Trophoblast cell (in vitro differentiated cells and primary cell): ENCODE measurements at regions not wholly inside any gene's neighbourhood (a gene's known extent, or its start where the extent isn't known, plus 50 kb on each side); places are given as distances from the start of the nearest gene placed in this dataset.
"Not testable (repeated sequence)": the region's sequence is repeated elsewhere in the genome, so short reads cannot be mapped to it uniquely, and the experiment has no call there.

Experiments used
- DNase-seq, 2 donors: peaks; one replicate each; pipeline ENCODE4 v3.0.0-alpha.2; 2016
- H2AFZ ChIP-seq: 2 replicates; pipeline ENCODE4 v1.6.1; 2013; ENCODE audit warnings: low read length, moderate library complexity, mild to moderate bottlenecking; ENCODE audit not compliant: insufficient read depth, poor library complexity
- H2AK5ac ChIP-seq: 2 replicates; pipeline ENCODE4 v1.6.1; 2013; ENCODE audit warnings: mild to moderate bottlenecking, low read length
- H2BK120ac ChIP-seq: 2 replicates; pipeline ENCODE4 v1.6.1; 2013; ENCODE audit warnings: low read length, mild to moderate bottlenecking, moderate library complexity; ENCODE audit not compliant: insufficient read depth, poor library complexity
- H2BK12ac ChIP-seq: 2 replicates; pipeline ENCODE4 v1.6.1; 2013; ENCODE audit warnings: mild to moderate bottlenecking, low read length, moderate library complexity
- H2BK5ac ChIP-seq: 2 replicates; pipeline ENCODE4 v1.6.1; 2013; ENCODE audit warnings: low read length, low read depth, moderate library complexity, mild to moderate bottlenecking; ENCODE audit not compliant: poor library complexity
- H3K14ac ChIP-seq: 2 replicates; pipeline ENCODE4 v1.6.1; 2013; ENCODE audit warnings: mild to moderate bottlenecking, low read length
- H3K18ac ChIP-seq: 2 replicates; pipeline ENCODE4 v1.6.1; 2013; ENCODE audit warnings: mild to moderate bottlenecking, low read length
- H3K23ac ChIP-seq: 2 replicates; pipeline ENCODE4 v1.6.1; 2013; ENCODE audit warnings: low read length
- H3K27ac ChIP-seq: 2 replicates; pipeline ENCODE4 v1.5.1; 2013; ENCODE audit warnings: low read depth, mild to moderate bottlenecking, inconsistent platforms, low read length, moderate library complexity
- H3K27me3 ChIP-seq: 2 replicates; pipeline ENCODE4 v1.6.1; 2013; ENCODE audit warnings: inconsistent platforms, mild to moderate bottlenecking, low read length, moderate library complexity; ENCODE audit not compliant: insufficient read depth
- H3K36me3 ChIP-seq, 2 experiments: 1 replicate in 1 of 2; 2 replicates in 1 of 2; pipeline ENCODE4 v1.6.1; 2013; ENCODE audit warnings: low read length in 2 of 2, mild to moderate bottlenecking in 2 of 2, moderate library complexity in 1 of 2; ENCODE audit not compliant: insufficient read depth in 2 of 2, control insufficient read depth in 1 of 2
- H3K4ac ChIP-seq: 2 replicates; pipeline ENCODE4 v1.6.1; 2013; ENCODE audit warnings: low read depth, mild to moderate bottlenecking, low read length, moderate library complexity
- H3K4me1 ChIP-seq, 2 experiments: 1 replicate in 1 of 2; 2 replicates in 1 of 2; pipeline ENCODE4 v1.6.1; 2013; ENCODE audit warnings: low read length in 2 of 2, mild to moderate bottlenecking in 2 of 2, moderate library complexity in 1 of 2; ENCODE audit not compliant: insufficient read depth in 2 of 2, control insufficient read depth in 1 of 2
- H3K4me2 ChIP-seq: 2 replicates; pipeline ENCODE4 v1.6.1; 2013; ENCODE audit warnings: inconsistent platforms, mild to moderate bottlenecking, low read length, moderate library complexity
- H3K4me3 ChIP-seq: 2 replicates; pipeline ENCODE4 v1.5.1; 2013; ENCODE audit warnings: mild to moderate bottlenecking, low read depth, low read length, inconsistent platforms
- H3K79me1 ChIP-seq: one replicate; pipeline ENCODE4 v1.6.1; 2013; ENCODE audit warnings: low read length
- H3K79me2 ChIP-seq: 2 replicates; pipeline ENCODE4 v1.6.1; 2013; ENCODE audit warnings: low read length, mild to moderate bottlenecking; ENCODE audit not compliant: control insufficient read depth, insufficient read depth, poor library complexity
- H3K9ac ChIP-seq: 2 replicates; pipeline ENCODE4 v1.6.1; 2013; ENCODE audit warnings: mild to moderate bottlenecking, low read length
- H3K9me3 ChIP-seq: 2 replicates; pipeline ENCODE4 v1.6.1; 2013; ENCODE audit warnings: low read depth, mild to moderate bottlenecking, control low read depth, inconsistent platforms, low read length; ENCODE audit not compliant: insufficient read depth
- H4K12ac ChIP-seq: 2 replicates; pipeline ENCODE4 v1.6.1; 2013; ENCODE audit warnings: low read depth, mild to moderate bottlenecking, low read length, moderate library complexity
- H4K8ac ChIP-seq: 2 replicates; pipeline ENCODE4 v1.6.1; 2013; ENCODE audit warnings: low read depth, mild to moderate bottlenecking, low read length, moderate library complexity
- H4K91ac ChIP-seq: one replicate; pipeline ENCODE4 v1.6.1; 2013; ENCODE audit warnings: low read depth, mild to moderate bottlenecking, low read length, moderate library complexity
- WGBS: extraction: QIAGEN DNeasy Blood & Tissue Kit; methylation state at CpG from one replicate; pipeline ENCODE4 v1.1.7; 2013; ENCODE audit warnings: missing lambda C conversion rate; ENCODE audit not compliant: insufficient read length, insufficient coverage; ENCODE audit errors: extremely low coverage; 5-methylcytosine and 5-hydroxymethylcytosine counted together

DNA sequence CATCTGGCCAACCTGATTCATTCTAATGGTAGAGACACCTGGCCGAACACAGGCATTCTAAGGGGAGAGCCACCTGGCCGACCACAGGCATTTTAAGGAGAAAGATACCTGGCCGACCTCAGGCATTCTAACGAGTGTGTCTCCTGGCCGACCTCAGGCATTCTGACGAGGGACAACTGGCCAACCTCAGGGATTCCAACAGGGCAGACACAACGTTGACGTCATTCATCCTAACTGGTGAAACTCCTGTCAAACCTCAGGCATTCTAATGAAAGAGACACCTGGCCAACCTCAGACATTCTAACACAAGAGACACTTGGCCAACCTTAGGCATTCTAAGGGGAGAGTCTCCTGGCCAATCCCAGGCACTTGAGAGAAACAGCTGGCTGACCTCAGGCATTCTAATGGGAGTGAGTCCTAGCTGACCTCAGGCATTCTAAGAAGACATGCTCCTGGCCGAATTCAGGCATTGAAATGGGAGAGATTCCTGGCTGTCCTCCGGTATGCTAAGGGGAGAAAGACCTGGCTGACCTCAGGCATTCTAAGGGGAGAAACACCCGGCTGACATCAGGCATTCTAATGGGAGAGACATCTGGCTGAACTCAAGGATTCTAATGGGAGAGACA is 1352.5 kb downstream of the UQCRFS1 start:
- Histone ChIP-seq H3K4me1 (no peaks in the 10 kb centered on the region), H3K27me3 (no peaks in the 10 kb centered on the region), H3K9ac (no peak overlapping the region), H3K4me2 (no peak overlapping the region), H3K79me2 (no peaks in the 10 kb centered on the region), H3K4ac (no peak overlapping the region), H3K9me3 (peaks cover 24% of the 10 kb centered on the region), H4K12ac (no peak overlapping the region), H3K79me1 (no peaks in the 10 kb centered on the region), H2BK120ac (no peak overlapping the region), H2BK12ac (no peak overlapping the region), H4K8ac (no peak overlapping the region), H3K23ac (no peak overlapping the region), H3K18ac (no peak overlapping the region), H2BK5ac (no peak overlapping the region), H4K91ac (no peak overlapping the region), H3K36me3 (no peaks in the 10 kb centered on the region), H3K14ac (no peak overlapping the region), H3K27ac (no peak overlapping the region), H2AK5ac (no peak overlapping the region), H2AFZ (no peak overlapping the region), H3K4me3 (no peak overlapping the region)
- peak in 1 of 2 donors; percentile 4 for DNase-seq
- no CpG with 5 or more reads among the region's 11 CpGs for WGBS

DNA sequence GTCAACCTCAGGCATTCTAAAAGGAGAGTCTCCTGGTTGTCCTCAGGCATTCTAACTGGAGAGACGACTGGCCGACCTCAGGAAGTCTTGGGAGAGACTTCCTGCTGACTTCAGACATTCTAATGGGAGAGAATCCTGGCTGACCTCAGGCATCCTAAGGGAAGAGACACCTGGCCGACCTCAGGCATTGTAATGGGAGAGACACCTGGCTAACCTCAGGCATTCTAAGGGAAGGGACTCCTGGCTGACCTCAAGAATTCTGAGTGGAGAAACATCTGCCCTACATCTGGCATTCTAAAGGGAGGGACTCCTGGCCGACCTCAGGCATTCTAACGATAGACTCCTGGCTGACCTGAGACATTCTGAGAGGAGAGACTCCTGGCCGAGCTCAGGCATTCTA is 1353.3 kb downstream of the UQCRFS1 start:
- no peaks in the 10 kb centered on the region for H3K79me1 ChIP-seq
- no peak overlapping the region for H3K18ac ChIP-seq
- H3K23ac ChIP-seq, result no peak overlapping the region
- no peak overlapping the region for H4K91ac ChIP-seq
- no peak overlapping the region for H3K14ac ChIP-seq
- H3K4me3 ChIP-seq, result no peak overlapping the region
- no CpG with 5 or more reads among the region's 6 CpGs for WGBS
- H4K8ac ChIP-seq, result no peak overlapping the region
- DNase-seq, result no peak
- H3K79me2 ChIP-seq, result no peaks in the 10 kb centered on the region
- H4K12ac ChIP-seq, result no peak overlapping the region
- no peak overlapping the region for H2AK5ac ChIP-seq
- H3K4ac ChIP-seq, result no peak overlapping the region
- peaks cover 24% of the 10 kb centered on the region for H3K9me3 ChIP-seq
- H3K27ac ChIP-seq, result no peak overlapping the region
- no peak overlapping the region for H2BK5ac ChIP-seq
- no peaks in the 10 kb centered on the region for H3K27me3 ChIP-seq
- no peak overlapping the region for H2AFZ ChIP-seq
- H3K4me2 ChIP-seq, result no peak overlapping the region
- H2BK12ac ChIP-seq, result no peak overlapping the region
- no peak overlapping the region for H3K9ac ChIP-seq
- no peaks in the 10 kb centered on the region for H3K36me3 ChIP-seq
- no peak overlapping the region for H2BK120ac ChIP-seq
- H3K4me1 ChIP-seq, result no peaks in the 10 kb centered on the region

DNA sequence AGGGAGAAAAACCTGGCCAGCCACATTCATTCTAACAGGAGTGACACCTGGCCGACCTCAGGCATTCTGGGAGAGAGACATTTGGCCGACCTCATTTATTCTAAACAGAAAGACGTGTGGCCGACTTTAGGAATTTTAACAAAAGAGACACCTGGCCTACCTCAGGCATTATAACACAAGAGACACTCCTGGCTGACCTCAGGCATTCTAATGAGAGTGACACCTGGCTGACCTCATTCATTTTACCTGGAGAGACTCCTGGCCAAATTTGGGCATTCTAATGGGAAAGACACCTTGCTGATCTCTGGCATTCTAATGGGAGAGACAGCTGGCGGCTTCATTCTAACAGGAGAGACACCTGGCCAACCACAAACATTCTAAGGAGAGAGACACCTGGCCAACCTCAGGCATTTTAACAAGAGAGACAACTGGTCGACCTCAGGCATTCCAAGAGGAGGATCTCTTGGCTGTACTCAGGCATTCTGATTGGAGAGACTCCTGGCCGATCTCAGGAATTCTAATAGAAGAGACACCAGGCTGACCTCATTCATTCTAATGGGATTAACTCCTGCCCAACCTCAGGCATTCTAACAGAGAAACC is 1353.9 kb downstream of the UQCRFS1 start:
- Histone ChIP-seq H3K27me3 (no peaks in the 10 kb centered on the region), H4K8ac (no peak overlapping the region), H3K14ac (no peak overlapping the region), H2BK5ac (no peak overlapping the region), H3K4me3 (no peak overlapping the region), H3K4me2 (no peak overlapping the region), H3K4ac (no peak overlapping the region), H3K27ac (no peak overlapping the region), H3K23ac (no peak overlapping the region), H2AFZ (no peak overlapping the region), H3K79me1 (no peaks in the 10 kb centered on the region), H3K36me3 (no peaks in the 10 kb centered on the region), H4K12ac (no peak overlapping the region), H3K9me3 (peaks cover 24% of the 10 kb centered on the region), H3K9ac (no peak overlapping the region), H3K18ac (no peak overlapping the region), H2BK120ac (no peak overlapping the region), H4K91ac (no peak overlapping the region), H3K79me2 (no peaks in the 10 kb centered on the region), H2AK5ac (no peak overlapping the region), H3K4me1 (no peaks in the 10 kb centered on the region), H2BK12ac (no peak overlapping the region)
- peak in 1 of 2 donors; percentile 10 for DNase-seq
- no CpG with 5 or more reads among the region's 7 CpGs for WGBS

DNA sequence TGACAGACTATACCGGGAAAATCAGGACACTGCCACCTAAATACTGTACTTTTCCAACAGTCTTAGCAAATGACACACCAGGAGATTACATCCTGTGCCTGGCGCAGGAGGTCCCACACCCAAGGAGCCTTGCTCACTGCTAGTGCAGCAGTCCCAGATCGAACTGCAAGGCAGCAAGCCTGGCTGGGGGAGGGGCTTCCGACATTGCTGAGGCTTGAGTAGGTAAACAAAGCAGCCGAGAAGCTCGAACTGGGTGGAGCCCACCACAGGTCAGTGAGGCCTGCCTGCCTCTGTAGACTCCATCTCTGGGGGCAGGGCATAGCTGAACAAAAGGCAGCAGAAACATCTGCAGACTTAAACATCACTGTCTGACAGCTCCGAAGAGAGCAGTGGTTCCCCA is 1360.0 kb downstream of the UQCRFS1 start:
- H2BK120ac ChIP-seq, H2BK12ac ChIP-seq, H3K14ac ChIP-seq, H3K36me3 ChIP-seq, H3K79me2 ChIP-seq, H3K18ac ChIP-seq, H2BK5ac ChIP-seq, H4K91ac ChIP-seq, H4K12ac ChIP-seq, H3K79me1 ChIP-seq, H3K27ac ChIP-seq, DNase-seq, H3K4me3 ChIP-seq, H4K8ac ChIP-seq, H2AK5ac ChIP-seq, H3K4me1 ChIP-seq, H3K27me3 ChIP-seq, H2AFZ ChIP-seq, H3K23ac ChIP-seq, H3K4ac ChIP-seq, H3K9ac ChIP-seq, H3K4me2 ChIP-seq: not testable (repeated sequence)
- WGBS, result no CpG with 5 or more reads among the region's 7 CpGs
- peaks cover 41% of the 10 kb centered on the region for H3K9me3 ChIP-seq
